Activated naive CD4-positive, alpha-beta T cell treated with anti-CD3 and anti-CD28 coated beads for 36 hours (primary cell): ENCODE measurements at regions not wholly inside any gene's neighbourhood (a gene's known extent, or its start where the extent isn't known, plus 50 kb on each side); places are given as distances from the start of the nearest gene placed in this dataset.

Experiments
- CTCF ChIA-PET: fragments of 350-600 bp; sonication (Branson Sonifier 250); formaldehyde crosslinking; loops from one replicate; lab custom pipeline; 2021; ENCODE audit warnings: antibody characterized with exemption; lab: Charles Lee
- DNase-seq: peaks from one replicate; pipeline ENCODE4 v3.0.0-alpha.2; 2020
- H3K27ac Mint-ChIP-seq: one replicate; pipeline ENCODE4 v1.8.0; 2021; ENCODE audit warnings: mild to moderate bottlenecking, mixed read lengths
- H3K27me3 Mint-ChIP-seq: one replicate; pipeline ENCODE4 v1.8.0; 2021; ENCODE audit warnings: low read depth, mixed read lengths
- H3K36me3 Mint-ChIP-seq: one replicate; pipeline ENCODE4 v1.8.0; 2021; ENCODE audit warnings: low read depth, mixed read lengths
- H3K4me1 Mint-ChIP-seq: one replicate; pipeline ENCODE4 v1.8.0; 2021; ENCODE audit warnings: low read depth, mixed read lengths
- H3K4me3 Mint-ChIP-seq: one replicate; pipeline ENCODE4 v1.8.0; 2021; ENCODE audit warnings: mild to moderate bottlenecking, moderate library complexity, mixed read lengths
- H3K9me3 Mint-ChIP-seq: one replicate; pipeline ENCODE4 v1.8.0; 2021; ENCODE audit warnings: mixed read lengths
- intact Hi-C: fragments of 100-400 bp; cut with micrococcal nuclease; formaldehyde crosslinking; loops from one replicate; pipeline ENCODE4 v1.15.1; 2023

DNA sequence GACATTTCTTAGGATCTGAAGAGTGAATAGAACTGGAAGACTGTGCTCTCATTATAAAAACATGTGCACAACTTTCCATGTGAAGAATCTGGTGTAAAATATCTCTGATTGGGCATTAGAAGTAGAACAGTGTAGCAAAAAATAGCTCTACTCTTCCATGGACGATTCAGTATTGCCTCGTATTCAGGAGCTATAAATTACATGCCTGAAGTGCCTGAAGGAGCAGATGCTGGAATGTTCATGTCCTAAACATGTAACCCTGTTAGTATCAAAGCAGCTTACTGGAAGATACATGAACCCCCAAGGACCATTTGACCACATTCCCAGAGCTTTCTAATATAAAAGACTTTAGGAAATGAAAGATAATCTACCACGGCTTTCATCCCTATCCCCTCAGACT, 528.9 kb downstream of the DACH1 start:
- H3K36me3 Mint-ChIP-seq: no peaks in the 10 kb centered on the region
- CTCF ChIA-PET: no interaction called here
- DNase-seq: no peak
- H3K4me3 Mint-ChIP-seq: no peak overlapping the region
- intact Hi-C loops: no loop called here
- H3K27me3 Mint-ChIP-seq: peaks cover 2% of the 10 kb centered on the region
- H3K9me3 Mint-ChIP-seq: no peaks in the 10 kb centered on the region
- H3K4me1 Mint-ChIP-seq: no peaks in the 10 kb centered on the region
- H3K27ac Mint-ChIP-seq: no peak overlapping the region

DNA sequence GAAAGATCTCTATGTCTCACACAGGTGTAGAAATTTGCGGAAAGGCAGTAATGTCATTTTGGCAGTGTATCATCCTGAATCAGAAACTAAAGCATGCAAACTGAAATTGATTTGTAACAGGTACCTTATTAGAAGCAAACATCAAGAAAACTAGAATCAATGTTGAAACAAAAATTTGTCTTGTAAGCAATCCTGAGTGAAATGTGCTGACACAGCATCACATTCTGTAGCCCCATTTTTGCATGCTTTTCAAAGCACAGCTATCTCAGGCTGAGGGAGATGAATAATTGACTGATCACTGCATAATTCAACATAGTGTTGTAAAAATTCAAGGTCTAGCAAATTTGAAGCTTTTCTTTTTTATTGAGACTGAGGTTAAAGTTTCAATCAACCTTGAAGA, 539.7 kb downstream of the DACH1 start:
- no peaks in the 10 kb centered on the region for H3K9me3 Mint-ChIP-seq
- no peaks in the 10 kb centered on the region for H3K4me1 Mint-ChIP-seq
- peaks cover 7% of the 10 kb centered on the region for H3K27me3 Mint-ChIP-seq
- H3K27ac Mint-ChIP-seq: no peak overlapping the region
- CTCF ChIA-PET: no interaction called here
- H3K4me3 Mint-ChIP-seq: no peak overlapping the region
- H3K36me3 Mint-ChIP-seq: no peaks in the 10 kb centered on the region
- intact Hi-C loops: loop anchor here (10.0 kb wide), 1 partner anchor 1238 kb away; no protein-coding TSS in a partner anchor
- DNase-seq: no peak

DNA sequence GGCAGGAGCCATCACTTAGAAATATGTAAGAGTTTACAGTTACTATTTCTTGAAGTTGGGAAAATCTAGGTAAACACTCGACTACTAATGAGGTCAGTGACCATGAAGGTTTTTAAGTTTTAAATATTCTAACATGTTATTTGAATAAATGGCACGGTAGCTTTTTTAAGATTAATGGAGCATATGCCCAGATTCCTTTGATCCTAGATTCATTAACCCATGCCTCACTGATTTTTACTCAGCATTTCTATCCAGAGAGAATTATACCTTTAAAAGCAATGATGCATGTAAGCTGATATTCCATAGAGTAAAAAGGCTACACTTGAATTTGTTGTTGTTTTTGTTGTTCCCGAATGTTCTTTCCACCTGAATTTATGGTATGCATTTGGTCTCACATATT, 541.4 kb downstream of the DACH1 start:
- intact Hi-C loops: loop anchor here (10.0 kb wide), 1 partner anchor 1239 kb away; no protein-coding TSS in a partner anchor
- no peak overlapping the region for H3K27ac Mint-ChIP-seq

DNA sequence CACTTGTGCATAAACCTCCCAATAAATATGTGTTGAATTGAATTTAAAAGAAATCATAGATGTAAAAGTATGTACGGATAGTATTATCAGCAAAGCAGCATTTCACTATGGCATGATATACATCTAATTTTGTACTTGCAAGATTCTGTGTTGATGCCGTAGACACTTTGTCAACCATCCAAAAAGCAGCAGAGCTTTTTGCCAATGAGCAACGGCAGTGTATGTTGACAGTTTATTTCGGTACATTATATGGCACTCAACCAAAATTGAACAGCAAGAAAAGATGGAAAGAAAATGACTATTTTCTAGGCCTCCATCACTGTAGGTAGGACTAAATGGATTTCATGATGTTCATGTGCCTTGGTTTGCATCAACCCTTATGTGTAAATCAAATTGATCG, 543.7 kb downstream of the DACH1 start:
- H3K4me3 Mint-ChIP-seq: no peak overlapping the region
- no peak for DNase-seq
- H3K27me3 Mint-ChIP-seq: no peaks in the 10 kb centered on the region
- no peak overlapping the region for H3K27ac Mint-ChIP-seq
- intact Hi-C loops: loop anchor here (10.0 kb wide), 1 partner anchor 1242 kb away; no protein-coding TSS in a partner anchor
- H3K9me3 Mint-ChIP-seq: no peaks in the 10 kb centered on the region
- no peaks in the 10 kb centered on the region for H3K4me1 Mint-ChIP-seq
- CTCF ChIA-PET: no interaction called here
- H3K36me3 Mint-ChIP-seq: no peaks in the 10 kb centered on the region

More for the DNA sequence above, 541.4 kb downstream of the DACH1 start:
- Mint-ChIP-seq H3K27me3 (peaks cover 6% of the 10 kb centered on the region), H3K9me3 (no peaks in the 10 kb centered on the region), H3K36me3 (no peaks in the 10 kb centered on the region), H3K4me3 (no peak overlapping the region), H3K4me1 (no peaks in the 10 kb centered on the region)
- DNase-seq: no peak
- CTCF ChIA-PET: no interaction called here

DNA sequence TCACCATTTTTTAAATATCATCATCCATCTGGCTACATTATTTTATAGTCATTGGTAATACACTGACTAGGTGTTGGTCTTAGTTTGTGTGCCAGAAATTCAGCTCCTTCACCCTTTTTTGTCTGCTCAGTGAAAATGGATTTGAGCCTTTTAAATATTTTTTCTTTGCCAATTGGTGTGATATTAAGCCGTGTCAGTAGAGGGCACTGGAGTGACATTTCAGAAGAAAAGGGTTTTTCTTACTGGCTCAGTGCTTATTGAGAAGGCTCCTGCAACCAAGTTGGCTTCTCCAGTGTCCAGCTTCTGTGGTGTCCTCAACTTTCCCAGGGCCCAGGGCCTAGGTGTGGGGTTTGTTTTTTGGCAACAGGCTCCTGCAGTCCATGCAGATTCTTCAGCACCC, 546.6 kb downstream of the DACH1 start:
- no peaks in the 10 kb centered on the region for H3K36me3 Mint-ChIP-seq
- intact Hi-C loops: loop anchor here (1.0 to 10.0 kb wide), 2 partner anchors 559 to 1244 kb away; no protein-coding TSS in a partner anchor
- no peaks in the 10 kb centered on the region for H3K9me3 Mint-ChIP-seq
- CTCF ChIA-PET: interaction anchor here (1.0 kb wide), 1 partner anchor 558 kb away, joined by 3 read pairs; no protein-coding TSS in a partner anchor
- no peak overlapping the region for H3K27ac Mint-ChIP-seq
- DNase-seq: peak; percentile 25
- H3K27me3 Mint-ChIP-seq: no peaks in the 10 kb centered on the region
- H3K4me3 Mint-ChIP-seq: no peak overlapping the region
- H3K4me1 Mint-ChIP-seq: no peaks in the 10 kb centered on the region

DNA sequence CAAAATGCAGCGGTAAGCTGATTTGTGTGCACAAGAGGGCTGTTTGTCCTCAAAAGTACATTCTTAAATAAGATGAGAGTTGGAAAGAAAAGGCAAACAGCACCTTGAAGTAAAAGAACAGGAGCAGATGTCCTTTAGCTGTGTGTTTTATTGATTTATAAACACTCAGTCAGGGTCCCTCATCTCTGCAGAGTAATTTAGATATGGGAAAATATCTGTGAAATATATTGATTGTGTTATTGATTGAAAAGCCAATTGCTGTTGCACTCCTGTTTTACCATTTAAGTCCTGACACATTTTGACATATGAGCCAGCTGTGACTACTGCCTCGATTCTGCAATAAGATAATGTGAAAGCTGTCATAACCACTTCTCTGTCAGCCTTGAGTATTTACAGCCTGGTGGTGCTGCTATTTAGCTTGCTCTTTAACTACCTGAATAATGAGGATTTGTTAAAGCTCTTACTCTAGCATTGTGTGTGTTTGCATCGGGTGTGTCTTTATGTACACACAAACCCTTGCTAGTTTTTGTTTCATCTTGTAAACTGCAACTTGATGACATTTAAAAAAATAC, 550.1 kb downstream of the DACH1 start:
- H3K4me3 Mint-ChIP-seq: no peak overlapping the region
- H3K36me3 Mint-ChIP-seq: no peaks in the 10 kb centered on the region
- no peaks in the 10 kb centered on the region for H3K4me1 Mint-ChIP-seq
- intact Hi-C loops: no loop called here
- CTCF ChIA-PET: no interaction called here
- no peak overlapping the region for H3K27ac Mint-ChIP-seq
- DNase-seq: no peak
- H3K27me3 Mint-ChIP-seq: no peaks in the 10 kb centered on the region
- no peaks in the 10 kb centered on the region for H3K9me3 Mint-ChIP-seq

DNA sequence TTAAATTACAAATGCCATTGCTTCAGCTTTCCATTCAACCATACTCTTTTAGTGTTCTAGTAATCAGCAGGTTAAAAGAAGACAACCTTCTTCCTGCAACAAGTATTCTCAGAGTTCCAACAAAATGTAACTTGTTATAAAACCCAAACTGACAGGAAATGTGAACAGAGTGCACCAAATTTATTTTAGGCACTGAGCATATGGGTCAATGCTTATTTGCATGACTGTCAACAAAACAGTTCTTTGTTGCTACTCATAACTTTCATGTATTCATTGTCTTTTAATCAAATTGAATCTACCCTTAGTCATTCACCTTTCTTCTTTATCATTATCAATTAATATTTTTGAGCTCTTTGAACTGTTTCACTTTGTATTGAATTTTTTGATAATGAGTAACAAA, 554.1 kb downstream of the DACH1 start:
- no peaks in the 10 kb centered on the region for H3K36me3 Mint-ChIP-seq
- intact Hi-C loops: no loop called here
- CTCF ChIA-PET: no interaction called here
- no peak for DNase-seq
- H3K9me3 Mint-ChIP-seq: no peaks in the 10 kb centered on the region
- H3K4me3 Mint-ChIP-seq: no peak overlapping the region
- no peaks in the 10 kb centered on the region for H3K4me1 Mint-ChIP-seq
- H3K27me3 Mint-ChIP-seq: no peaks in the 10 kb centered on the region
- H3K27ac Mint-ChIP-seq: no peak overlapping the region

DNA sequence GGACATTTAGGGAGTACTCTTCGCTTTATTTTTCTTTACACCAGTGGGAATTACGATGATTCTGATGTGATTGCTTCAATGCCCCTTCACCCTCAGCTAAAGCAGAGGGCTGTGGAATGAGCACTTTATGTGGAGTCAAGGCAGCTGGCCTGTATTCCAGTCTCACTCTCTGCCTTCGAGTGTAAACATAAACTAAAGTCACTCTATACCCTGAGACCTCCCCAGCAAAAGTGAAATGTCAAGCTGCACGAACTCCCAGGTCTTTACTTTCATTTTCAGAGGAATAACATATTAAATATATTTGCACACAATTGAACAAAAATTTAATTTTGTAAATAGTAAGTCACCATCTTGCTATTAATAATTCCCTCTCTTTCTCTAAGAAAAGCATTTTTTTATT, 557.1 kb downstream of the DACH1 start:
- DNase-seq: no peak
- CTCF ChIA-PET: no interaction called here
- intact Hi-C loops: no loop called here
- Mint-ChIP-seq H3K4me3 (no peak overlapping the region), H3K9me3 (no peaks in the 10 kb centered on the region), H3K27me3 (no peaks in the 10 kb centered on the region), H3K36me3 (no peaks in the 10 kb centered on the region), H3K27ac (no peak overlapping the region), H3K4me1 (no peaks in the 10 kb centered on the region)

DNA sequence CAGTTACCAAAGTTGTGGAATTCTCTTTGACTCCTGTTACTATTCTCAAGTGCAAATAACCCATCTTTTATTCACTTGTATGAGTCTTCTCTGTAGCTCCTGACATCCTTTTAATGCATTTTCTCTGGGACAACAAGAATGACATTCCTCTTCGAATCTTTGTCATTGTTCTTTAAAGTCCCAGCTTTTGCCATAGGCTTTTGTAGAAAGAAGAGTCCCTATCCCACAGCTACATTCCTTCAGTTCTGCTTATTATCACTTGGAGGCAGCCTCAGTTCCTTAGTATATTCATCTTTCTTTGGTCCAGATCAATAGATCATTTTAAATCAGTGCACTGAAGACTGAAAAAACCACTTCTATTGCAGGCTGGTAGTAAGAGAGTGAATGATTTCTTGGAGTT, 560.2 kb downstream of the DACH1 start:
- CTCF ChIA-PET: no interaction called here
- Mint-ChIP-seq H3K4me3 (no peak overlapping the region), H3K27ac (no peak overlapping the region), H3K27me3 (no peaks in the 10 kb centered on the region), H3K4me1 (no peaks in the 10 kb centered on the region), H3K9me3 (no peaks in the 10 kb centered on the region), H3K36me3 (no peaks in the 10 kb centered on the region)
- intact Hi-C loops: no loop called here
- no peak for DNase-seq

DNA sequence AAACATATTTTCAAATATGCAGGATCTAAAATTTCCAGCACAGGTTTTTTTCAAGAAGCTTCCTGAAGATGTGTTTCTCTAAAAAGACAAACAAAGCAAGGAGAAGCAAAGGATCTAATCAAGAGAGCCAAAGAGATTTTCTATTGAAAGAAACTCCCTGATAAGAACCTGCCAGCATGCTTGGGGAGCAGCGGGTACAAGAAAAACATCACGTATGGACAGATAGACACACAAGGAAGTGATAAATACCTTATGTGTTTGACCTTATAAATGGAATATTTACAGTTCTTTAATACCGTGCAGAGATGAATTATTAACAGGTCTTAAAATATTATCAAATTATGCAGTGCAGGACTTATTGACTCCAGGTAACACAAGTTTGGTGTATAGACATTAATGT, 562.1 kb downstream of the DACH1 start:
- intact Hi-C loops: no loop called here
- DNase-seq: no peak
- Mint-ChIP-seq H3K4me1 (no peaks in the 10 kb centered on the region), H3K27ac (no peak overlapping the region), H3K27me3 (no peaks in the 10 kb centered on the region), H3K9me3 (no peaks in the 10 kb centered on the region), H3K4me3 (no peak overlapping the region), H3K36me3 (no peaks in the 10 kb centered on the region)
- CTCF ChIA-PET: no interaction called here

DNA sequence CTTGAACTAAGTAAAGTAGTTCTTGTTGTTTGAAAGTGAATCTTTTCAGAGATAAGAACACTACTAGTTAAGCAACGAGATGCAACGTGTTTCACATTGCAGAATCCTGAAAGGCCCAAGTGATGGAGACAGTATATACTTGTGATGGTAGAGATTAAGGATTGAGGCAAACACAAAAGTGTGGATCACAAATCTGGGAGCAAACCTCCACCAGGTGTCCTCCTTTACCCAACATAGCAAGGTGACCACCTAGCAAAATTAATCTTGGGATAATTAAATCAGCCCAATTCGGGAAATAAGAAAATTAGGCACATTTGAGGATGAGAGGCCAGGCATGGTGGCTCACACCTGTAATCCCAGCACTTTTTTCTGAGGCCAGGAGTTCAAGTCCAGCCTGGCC, 563.9 kb downstream of the DACH1 start:
- H3K36me3 Mint-ChIP-seq: no peaks in the 10 kb centered on the region
- H3K9me3 Mint-ChIP-seq: no peaks in the 10 kb centered on the region
- H3K27me3 Mint-ChIP-seq: no peaks in the 10 kb centered on the region
- H3K27ac Mint-ChIP-seq: no peak overlapping the region
- CTCF ChIA-PET: interaction anchor here (0.6 kb wide), 1 partner anchor 12 kb away, joined by 3 read pairs; no protein-coding TSS in a partner anchor
- no peak overlapping the region for H3K4me3 Mint-ChIP-seq
- no peaks in the 10 kb centered on the region for H3K4me1 Mint-ChIP-seq
- intact Hi-C loops: loop anchor here (1.0 kb wide), 1 partner anchor 576 kb away; no protein-coding TSS in a partner anchor
- no peak for DNase-seq

DNA sequence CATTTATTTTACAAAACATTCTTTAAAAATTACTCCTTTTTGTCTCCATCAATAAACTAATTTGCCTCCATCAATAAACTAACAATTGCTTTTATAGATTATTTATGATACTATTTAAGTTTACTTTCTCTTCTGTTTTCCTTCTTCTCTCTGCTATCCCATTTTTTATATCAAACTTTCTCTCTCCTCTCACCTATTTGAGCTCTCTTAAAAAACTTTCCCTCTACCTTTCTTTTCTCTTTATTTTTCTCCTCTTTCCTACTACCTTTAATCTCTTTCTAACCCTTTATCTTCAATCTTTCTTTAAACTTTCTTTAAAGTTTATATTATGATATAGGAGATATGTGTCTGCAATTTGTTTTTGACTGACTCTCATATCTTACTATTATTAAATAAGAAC, 566.4 kb downstream of the DACH1 start:
- no peak overlapping the region for H3K4me3 Mint-ChIP-seq
- H3K9me3 Mint-ChIP-seq: no peaks in the 10 kb centered on the region
- H3K4me1 Mint-ChIP-seq: no peaks in the 10 kb centered on the region
- H3K36me3 Mint-ChIP-seq: no peaks in the 10 kb centered on the region
- no peaks in the 10 kb centered on the region for H3K27me3 Mint-ChIP-seq
- DNase-seq: no peak
- CTCF ChIA-PET: no interaction called here
- intact Hi-C loops: no loop called here
- H3K27ac Mint-ChIP-seq: no peak overlapping the region

DNA sequence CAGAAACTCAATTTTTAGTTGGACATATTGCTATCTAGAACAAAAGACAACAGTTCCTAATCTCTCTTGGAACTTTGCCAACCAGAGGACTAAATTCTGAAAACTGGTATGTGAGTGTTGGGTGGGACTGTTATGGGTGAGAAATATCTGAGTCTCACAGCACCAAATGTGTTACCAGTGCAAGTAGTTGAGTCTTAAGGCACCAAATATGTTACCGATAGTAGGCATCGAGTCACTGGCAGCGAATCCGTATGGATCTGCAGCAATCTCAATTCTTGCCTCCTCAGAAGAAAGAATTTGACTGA, 575.2 kb downstream of the DACH1 start:
- H3K9me3 Mint-ChIP-seq: no peaks in the 10 kb centered on the region
- no peak overlapping the region for H3K4me3 Mint-ChIP-seq

More for the DNA sequence above, 575.2 kb downstream of the DACH1 start:
- intact Hi-C loops: loop anchor here (2.0 to 5.0 kb wide), 2 partner anchors 1435 to 1936 kb away; partner anchors contain the start of genes BORA and MZT1
- CTCF ChIA-PET: no interaction called here
- H3K4me1 Mint-ChIP-seq: peaks cover 18% of the 10 kb centered on the region
- H3K36me3 Mint-ChIP-seq: peaks cover 4% of the 10 kb centered on the region
- H3K27ac Mint-ChIP-seq: no peak overlapping the region
- DNase-seq: no peak
- peaks cover 5% of the 10 kb centered on the region for H3K27me3 Mint-ChIP-seq
